Caco-2 (cell line): ENCODE measurements at regions not wholly inside any gene's neighbourhood (a gene's known extent, or its start where the extent isn't known, plus 50 kb on each side); places are given as distances from the start of the nearest gene placed in this dataset.

Experiments used
- BruUV-seq: library from RNA; stranded (reverse); fragments of 400-500 nt; replicated peaks from 2 replicates; lab custom pipeline; 2021; lab: Mats Ljungman, UMichigan
- CTCF ChIA-PET: fragments of 300-600 bp; sonication (Branson Sonifier 250); formaldehyde crosslinking; loops from one replicate; lab custom pipeline; 2022; ENCODE audit warnings: antibody characterized with exemption; lab: Charles Lee
- POLR2A ChIA-PET: fragments of 300-600 bp; sonication (Branson Sonifier 250); formaldehyde crosslinking; loops from one replicate; lab custom pipeline; 2022; ENCODE audit warnings: antibody characterized with exemption; lab: Charles Lee
- DNase-seq, 2 experiments: peaks; one replicate each; pipeline versions ENCODE4 v3.0.0 to v3.0.0-alpha.2; 2020 to 2022
- H3K27me3 ChIP-seq: replicated peaks from 2 replicates; pipeline ENCODE4 v1.6.0; 2011; ENCODE audit warnings: low read length; ENCODE audit not compliant: control insufficient read depth, insufficient read depth
- H3K36me3 ChIP-seq: 2 replicates; pipeline ENCODE4 v1.5.1; 2011; ENCODE audit warnings: low read length; ENCODE audit not compliant: control insufficient read depth, insufficient read depth
- H3K4me1 ChIP-seq: fragments of 250-450 bp; sonication (Bioruptor Pico); 2 replicates; pipeline ENCODE4 v1.5.1; 2020; ENCODE audit warnings: mild to moderate bottlenecking
- H3K4me3 ChIP-seq: 2 replicates; pipeline ENCODE4 v1.5.1; 2011; ENCODE audit warnings: low read depth, mild to moderate bottlenecking, control low read depth, low read length
- H3K9me3 ChIP-seq: fragments of 250-450 bp; sonication (Bioruptor Pico); 2 replicates; pipeline ENCODE4 v1.5.1; 2020; ENCODE audit warnings: mild to moderate bottlenecking, moderate library complexity
- H3K27ac Mint-ChIP-seq: one replicate; pipeline ENCODE4 v1.8.0; 2022; ENCODE audit warnings: mixed read lengths; ENCODE audit not compliant: unreplicated experiment
- H3K27me3 Mint-ChIP-seq: one replicate; pipeline ENCODE4 v1.8.0; 2022; ENCODE audit warnings: mixed read lengths; ENCODE audit not compliant: insufficient read depth, unreplicated experiment
- H3K36me3 Mint-ChIP-seq: one replicate; pipeline ENCODE4 v1.8.0; 2022; ENCODE audit warnings: mild to moderate bottlenecking, mixed read lengths; ENCODE audit not compliant: insufficient read depth, unreplicated experiment
- H3K4me1 Mint-ChIP-seq: one replicate; pipeline ENCODE4 v1.8.0; 2022; ENCODE audit warnings: low read depth, mixed read lengths; ENCODE audit not compliant: unreplicated experiment
- H3K4me3 Mint-ChIP-seq: one replicate; pipeline ENCODE4 v1.8.0; 2022; ENCODE audit warnings: mild to moderate bottlenecking, moderate library complexity, mixed read lengths; ENCODE audit not compliant: unreplicated experiment
- H3K9me3 Mint-ChIP-seq: one replicate; pipeline ENCODE4 v1.8.0; 2022; ENCODE audit warnings: mixed read lengths; ENCODE audit not compliant: unreplicated experiment
- CTCF ChIP-seq, 2 experiments: fragments of 200-600 bp in 1 of 2; IDR thresholded peaks; 1 replicate in 1 of 2; 2 replicates in 1 of 2; pipeline versions ENCODE4 v1.5.1 to v1.8.0; 2011 to 2022; ENCODE audit warnings: antibody characterized with exemption in 1 of 2, control low read depth in 1 of 2, inconsistent platforms in 1 of 2, low read depth in 1 of 2, low read length in 1 of 2, mild to moderate bottlenecking in 1 of 2, moderate library complexity in 1 of 2; ENCODE audit not compliant: insufficient read depth in 1 of 2, severe bottlenecking in 1 of 2, unreplicated experiment in 1 of 2
- intact Hi-C: fragments of 100-400 bp; cut with micrococcal nuclease; formaldehyde crosslinking; loops from one replicate; pipeline ENCODE4 v1.10.0; 2022; ENCODE audit not compliant: unreplicated experiment

- no TSS peak for BruUV-seq
- Histone ChIP-seq H3K4me3 (no peak overlapping the region), H3K36me3 (no peaks in the 10 kb centered on the region), H3K9me3 (no peaks in the 10 kb centered on the region), H3K27me3 (no peaks in the 10 kb centered on the region), H3K4me1 (no peaks in the 10 kb centered on the region)
- Mint-ChIP-seq H3K4me3 (no peak overlapping the region), H3K9me3 (no peaks in the 10 kb centered on the region), H3K27me3 (peaks cover 7% of the 10 kb centered on the region), H3K36me3 (no peaks in the 10 kb centered on the region), H3K4me1 (no peaks in the 10 kb centered on the region), H3K27ac (no peak overlapping the region)
- ChIA-PET CTCF (no interaction called here), POLR2A (interaction anchor here (0.6 kb wide), 1 partner anchor 14 kb away, joined by 3 read pairs; no protein-coding TSS in a partner anchor)
- no peak for DNase-seq
- intact Hi-C loops, result no loop called here
- TF ChIP-seq CTCF (IDR thresholded peaks at IDR 0.05; ENCODE audit: insufficient read depth in 1 of 2, low read depth in 1 of 2, low read length in 1 of 2, severe bottlenecking in 1 of 2, unreplicated experiment in 1 of 2), result no peak
These were observed 60.5 kb upstream of the MRPS22 start for GRCh38 chr3:139283301-139283700.

DNA sequence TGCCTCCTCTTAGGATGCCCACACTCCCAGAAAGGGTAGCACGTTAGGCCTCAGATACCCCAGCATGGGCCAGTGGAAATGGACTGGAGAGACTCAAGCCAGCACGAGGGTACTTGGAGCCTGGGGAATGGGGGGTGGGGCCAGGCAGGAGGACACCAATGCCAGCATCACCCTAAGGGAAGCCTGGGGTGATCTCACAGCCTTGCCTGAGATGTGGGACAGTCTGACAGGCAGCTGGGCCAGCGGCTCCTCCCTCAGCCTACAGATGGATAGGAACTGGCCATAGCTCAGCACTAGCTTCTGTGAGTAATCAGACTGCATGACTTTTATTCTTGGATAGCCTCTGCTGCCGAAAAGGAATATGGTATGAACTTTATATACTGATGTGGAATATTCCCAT is 59.6 kb upstream of the MRPS22 start:
- Mint-ChIP-seq H3K4me3 (no peak overlapping the region), H3K27ac (no peak overlapping the region), H3K27me3 (peaks cover 7% of the 10 kb centered on the region), H3K36me3 (no peaks in the 10 kb centered on the region), H3K9me3 (no peaks in the 10 kb centered on the region), H3K4me1 (no peaks in the 10 kb centered on the region)
- no TSS peak for BruUV-seq
- Histone ChIP-seq H3K36me3 (no peaks in the 10 kb centered on the region), H3K4me3 (no peak overlapping the region), H3K27me3 (no peaks in the 10 kb centered on the region), H3K4me1 (no peaks in the 10 kb centered on the region), H3K9me3 (no peaks in the 10 kb centered on the region)
- no peak for TF ChIP-seq CTCF (IDR thresholded peaks at IDR 0.05; ENCODE audit: insufficient read depth in 1 of 2, low read depth in 1 of 2, low read length in 1 of 2, severe bottlenecking in 1 of 2, unreplicated experiment in 1 of 2)
- intact Hi-C loops, result no loop called here
- ChIA-PET CTCF (no interaction called here), POLR2A (no interaction called here)
- DNase-seq, result no peak

- Histone ChIP-seq H3K36me3 (no peaks in the 10 kb centered on the region), H3K4me1 (no peaks in the 10 kb centered on the region), H3K9me3 (no peaks in the 10 kb centered on the region), H3K27me3 (no peaks in the 10 kb centered on the region), H3K4me3 (no peak overlapping the region)
- intact Hi-C loops, result no loop called here
- no TSS peak for BruUV-seq
- Mint-ChIP-seq H3K36me3 (no peaks in the 10 kb centered on the region), H3K4me3 (no peak overlapping the region), H3K27me3 (peaks cover 3% of the 10 kb centered on the region), H3K9me3 (no peaks in the 10 kb centered on the region), H3K4me1 (no peaks in the 10 kb centered on the region), H3K27ac (no peak overlapping the region)
- ChIA-PET CTCF (no interaction called here), POLR2A (no interaction called here)
- TF ChIP-seq CTCF (IDR thresholded peaks at IDR 0.05; ENCODE audit: insufficient read depth in 1 of 2, low read depth in 1 of 2, low read length in 1 of 2, severe bottlenecking in 1 of 2, unreplicated experiment in 1 of 2), result no peak
- DNase-seq, result no peak
These were observed 58.1 kb upstream of the MRPS22 start for GRCh38 chr3:139285691-139286090.
